Pancreas (tissue), 10 donors: ENCODE measurements at regions not wholly inside any gene's neighbourhood (a gene's known extent, or its start where the extent isn't known, plus 50 kb on each side); places are given as distances from the start of the nearest gene placed in this dataset.
"Not testable (repeated sequence)": the region's sequence is repeated elsewhere in the genome, so short reads cannot be mapped to it uniquely, and the experiment has no call there.

ENCODE experiments used
- ATAC-seq, 4 donors: fragments of 200-7000 bp; cut with Tn5 transposase; one replicate each; pipeline versions ENCODE4 v1.8.0 to v1.9.1; 2020; ENCODE audit warnings: mild to moderate bottlenecking in 4 of 4, moderate library complexity in 4 of 4
- DNase-seq, 6 donors: peaks; one replicate each; pipeline ENCODE4 v3.0.0-alpha.2; 2020
- FAIRE-seq: peaks from 2 replicates; lab custom pipeline; 2012; peaks lifted over from hg19 to GRCh38; lab: Jason Lieb, UNC
- H3K27ac ChIP-seq, 4 donors: fragments of 200-600 bp; sonication (generic); 1 replicate in 3 of 4; 2 replicates in 1 of 4; pipeline versions ENCODE4 v1.5.0 to v1.8.0; 2020
- H3K27me3 ChIP-seq, 4 donors: fragments of 200-600 bp; one replicate each; pipeline ENCODE4 v1.8.0; 2021
- H3K36me3 ChIP-seq, 3 donors: fragments of 200-600 bp; sonication (generic) in 1 of 3; one replicate each; pipeline versions ENCODE4 v1.5.0 to v1.8.0; 2020 to 2021
- H3K4me1 ChIP-seq, 3 donors: fragments of 200-600 bp; one replicate each; pipeline ENCODE4 v1.8.0; 2021
- H3K4me3 ChIP-seq, 4 donors: fragments of 200-600 bp; sonication (generic) in 2 of 4; one replicate each; pipeline versions ENCODE4 v1.5.0 to v1.8.0; 2020 to 2021
- H3K9me3 ChIP-seq, 4 donors: fragments of 200-600 bp; one replicate each; pipeline ENCODE4 v1.8.0; 2021
- WGBS, 2 donors: extraction: QIAGEN DNeasy Blood & Tissue Kit; methylation state at CpG; one replicate each; pipeline ENCODE4 v1.1.7; 2013; 5-methylcytosine and 5-hydroxymethylcytosine counted together
- intact Hi-C, 3 donors: fragments of 100-400 bp; cut with DNase I; formaldehyde crosslinking; loops; one replicate each; pipeline versions ENCODE4 v1.11.1 to v1.14.2; 2022
- TF ChIP-seq, protein P1 (sequence below), 4 donors: fragments of 200-600 bp; sonication (generic) in 3 of 4; IDR thresholded peaks; one replicate each; pipeline versions ENCODE4 v1.5.0 to v1.8.0; 2021; ENCODE audit warnings: antibody characterized with exemption in 4 of 4
- donor health status: healthy with polysubstance abuse.
- donor health status: DM: no; HTN: no; CAD: no; lungs with moderate emphysema.
- donor health status: DM: no; HTN: no; CAD: no.
- donor health status: control.
- donor health status: control.
- donor health status: Bipolar disorder and iron deficiency.
- donor health status: DM: yes; HTN: yes; CAD: no.
- donor health status: DM: no; HTN: no; CAD: no.
- donor health status: DM: no; HTN: no; CAD: no.
- donor health status: DM: yes; HTN: yes; CAD: no.

DNA sequence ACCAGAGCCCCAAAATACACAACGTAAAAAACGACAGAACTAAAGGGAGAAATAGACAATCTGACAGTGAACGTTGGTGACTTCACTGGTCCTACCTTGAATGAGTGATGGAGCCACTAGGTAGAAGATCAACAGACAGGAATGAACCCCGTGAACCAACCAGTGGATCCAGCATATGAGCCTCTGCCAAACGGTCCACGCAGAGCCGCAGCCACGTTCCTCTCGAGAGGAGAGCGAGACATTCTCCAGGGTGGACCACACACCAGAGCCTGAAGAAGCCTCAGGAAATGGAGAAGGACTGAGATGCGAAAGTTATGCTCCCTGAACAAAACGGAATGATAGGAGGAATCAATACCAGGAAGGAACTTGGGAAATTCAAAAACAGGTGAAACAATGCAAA is 178.4 kb downstream of the RTP5 start:
- intact Hi-C loops: no loop called here
- no peaks in the 10 kb centered on the region for H3K36me3 ChIP-seq
- H3K4me1 ChIP-seq: no peaks in the 10 kb centered on the region
- WGBS, 2 donors: 78 to 82% methylated on average over 12 of the region's 12 CpGs
- DNase-seq (peak in 1 of 6 donors; percentile 12), ATAC-seq (no peak), FAIRE-seq (no peak)
- no peaks in the 10 kb centered on the region for H3K27me3 ChIP-seq
- H3K27ac ChIP-seq: no peak overlapping the region
- no peak overlapping the region for H3K4me3 ChIP-seq
- H3K9me3 ChIP-seq: no peaks in the 10 kb centered on the region
- TF ChIP-seq, protein P1, sequence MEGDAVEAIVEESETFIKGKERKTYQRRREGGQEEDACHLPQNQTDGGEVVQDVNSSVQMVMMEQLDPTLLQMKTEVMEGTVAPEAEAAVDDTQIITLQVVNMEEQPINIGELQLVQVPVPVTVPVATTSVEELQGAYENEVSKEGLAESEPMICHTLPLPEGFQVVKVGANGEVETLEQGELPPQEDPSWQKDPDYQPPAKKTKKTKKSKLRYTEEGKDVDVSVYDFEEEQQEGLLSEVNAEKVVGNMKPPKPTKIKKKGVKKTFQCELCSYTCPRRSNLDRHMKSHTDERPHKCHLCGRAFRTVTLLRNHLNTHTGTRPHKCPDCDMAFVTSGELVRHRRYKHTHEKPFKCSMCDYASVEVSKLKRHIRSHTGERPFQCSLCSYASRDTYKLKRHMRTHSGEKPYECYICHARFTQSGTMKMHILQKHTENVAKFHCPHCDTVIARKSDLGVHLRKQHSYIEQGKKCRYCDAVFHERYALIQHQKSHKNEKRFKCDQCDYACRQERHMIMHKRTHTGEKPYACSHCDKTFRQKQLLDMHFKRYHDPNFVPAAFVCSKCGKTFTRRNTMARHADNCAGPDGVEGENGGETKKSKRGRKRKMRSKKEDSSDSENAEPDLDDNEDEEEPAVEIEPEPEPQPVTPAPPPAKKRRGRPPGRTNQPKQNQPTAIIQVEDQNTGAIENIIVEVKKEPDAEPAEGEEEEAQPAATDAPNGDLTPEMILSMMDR (IDR thresholded peaks at IDR 0.05): no peak

DNA sequence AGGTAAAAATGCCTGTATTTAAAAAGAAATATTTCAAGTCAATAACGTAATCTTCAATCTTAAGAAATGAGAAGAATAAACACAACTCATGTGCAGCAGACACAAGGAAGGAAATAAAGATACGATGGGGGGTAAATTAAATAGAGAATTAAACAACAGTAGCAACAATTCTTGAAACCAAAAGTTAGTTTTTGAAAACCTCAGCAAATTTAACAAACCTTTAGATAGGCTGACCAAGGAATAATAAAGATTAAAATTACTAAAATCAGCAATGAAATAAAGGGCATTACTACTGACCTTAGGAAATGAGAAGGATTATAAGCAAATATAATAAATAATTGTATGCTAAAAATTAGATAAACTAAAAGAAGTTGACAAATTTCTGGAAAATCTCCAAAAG is 178.9 kb downstream of the RTP5 start:
- WGBS, 2 donors: 56 to 73% methylated on average over 2 of the region's 2 CpGs
- no peak for FAIRE-seq

DNA sequence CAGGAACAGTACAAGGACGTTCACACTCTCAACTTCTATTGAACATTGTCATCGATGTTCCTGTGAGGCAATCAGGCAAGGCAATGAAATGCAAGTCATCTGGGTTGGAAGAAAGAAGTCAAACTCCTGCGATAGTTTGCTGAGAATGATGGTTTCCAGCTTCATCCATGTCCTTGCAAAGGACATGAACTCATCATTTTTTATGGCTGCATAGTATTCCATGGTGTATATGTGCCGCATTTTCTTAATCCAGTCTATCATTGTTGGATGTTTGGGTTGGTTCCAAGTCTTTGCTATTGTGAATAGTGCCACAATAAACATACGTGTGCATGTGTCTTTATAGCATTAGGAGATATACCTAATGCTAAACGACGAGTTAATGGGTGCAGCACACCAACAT is 180.0 kb downstream of the RTP5 start:
- H3K27ac ChIP-seq, FAIRE-seq, ATAC-seq, intact Hi-C loops, DNase-seq, H3K9me3 ChIP-seq, H3K4me3 ChIP-seq, H3K36me3 ChIP-seq, H3K27me3 ChIP-seq, H3K4me1 ChIP-seq: not testable (repeated sequence)
- WGBS, 2 donors: 89 to 90% methylated on average over 7 of the region's 7 CpGs

More for the DNA sequence above, 178.9 kb downstream of the RTP5 start:
- ATAC-seq: no peak
- H3K4me3 ChIP-seq: no peak overlapping the region
- no peaks in the 10 kb centered on the region for H3K4me1 ChIP-seq
- intact Hi-C loops: no loop called here
- TF ChIP-seq, protein P1 (IDR thresholded peaks at IDR 0.05): no peak
- no peak overlapping the region for H3K27ac ChIP-seq
- H3K27me3 ChIP-seq: no peaks in the 10 kb centered on the region
- H3K9me3 ChIP-seq: no peaks in the 10 kb centered on the region
- DNase-seq: no peak
- no peaks in the 10 kb centered on the region for H3K36me3 ChIP-seq

DNA sequence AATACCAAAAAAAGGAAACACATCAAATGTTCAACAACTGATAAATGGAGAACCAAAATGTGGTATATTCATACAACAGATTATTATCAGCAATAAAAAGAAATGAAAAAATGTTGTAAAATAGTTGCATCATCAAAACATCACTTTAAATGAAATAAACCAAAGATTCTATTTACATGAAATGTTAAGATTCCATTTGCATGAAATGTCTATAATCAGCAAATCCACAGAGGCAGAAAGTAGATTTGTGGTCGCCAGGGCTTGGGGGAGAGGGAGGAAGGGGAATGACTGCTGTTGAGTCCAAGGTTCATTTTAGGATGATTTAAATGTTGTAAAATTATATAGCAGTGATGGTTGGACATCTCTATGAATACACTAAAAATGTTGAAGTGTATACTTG is 181.9 kb downstream of the RTP5 start:
- WGBS, 2 donors: 57 to 61% methylated on average over 1 of the region's 1 CpG

DNA sequence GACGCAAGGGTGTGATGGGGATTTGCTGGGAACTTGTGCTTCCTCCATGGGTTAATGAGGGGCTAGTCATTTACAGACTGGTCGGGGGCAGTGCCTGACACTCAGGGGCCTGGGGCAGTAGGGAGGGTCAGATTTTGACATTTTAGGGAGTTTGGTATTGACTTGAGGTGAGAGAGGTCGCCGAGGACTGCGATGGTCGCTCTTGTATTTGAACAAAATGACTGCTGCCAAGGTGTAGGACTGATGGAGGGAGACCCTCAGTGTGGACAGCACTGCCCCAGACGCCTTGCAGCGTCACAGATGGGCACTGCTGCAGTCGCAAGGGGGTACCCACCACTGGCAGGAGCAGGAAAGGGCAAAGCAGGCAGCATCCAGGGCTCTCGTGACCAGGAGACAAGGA is 182.9 kb downstream of the RTP5 start:
- no peak for FAIRE-seq

More for the DNA sequence above, 181.9 kb downstream of the RTP5 start:
- ATAC-seq (no peak), DNase-seq (no peak), FAIRE-seq (no peak)
- TF ChIP-seq, protein P1 (IDR thresholded peaks at IDR 0.05): no peak
- Histone ChIP-seq H3K27ac (no peak overlapping the region), H3K4me3 (no peak overlapping the region), H3K27me3 (no peaks in the 10 kb centered on the region), H3K9me3 (no peaks in the 10 kb centered on the region), H3K4me1 (no peaks in the 10 kb centered on the region), H3K36me3 (no peaks in the 10 kb centered on the region)
- intact Hi-C loops: no loop called here

More for the DNA sequence above, 182.9 kb downstream of the RTP5 start:
- TF ChIP-seq, protein P1 (IDR thresholded peaks at IDR 0.05): no peak
- intact Hi-C loops: no loop called here
- Histone ChIP-seq H3K4me3 (no peak overlapping the region), H3K36me3 (no peaks in the 10 kb centered on the region), H3K27me3 (no peaks in the 10 kb centered on the region), H3K9me3 (no peaks in the 10 kb centered on the region), H3K27ac (no peak overlapping the region), H3K4me1 (no peaks in the 10 kb centered on the region)
- DNase-seq (peak in 2 of 6 donors; percentile 6 to 30), ATAC-seq (no peak)
- 69 to 77% methylated on average over 10 of the region's 10 CpGs for WGBS, 2 donors
